RWPE1 (cell line): ENCODE measurements at regions not wholly inside any gene's neighbourhood (a gene's known extent, or its start where the extent isn't known, plus 50 kb on each side); places are given as distances from the start of the nearest gene placed in this dataset.

Experiments
- CTCF ChIA-PET: fragments of 350-600 bp; sonication (Branson Sonifier 250); formaldehyde crosslinking; extraction: SDS; loops from one replicate; lab custom pipeline; 2021; lab: Yijun Ruan, JAX
- POLR2A ChIA-PET: fragments of 400-600 bp; formaldehyde crosslinking; extraction: SDS; loops from one replicate; lab custom pipeline; 2020; ENCODE audit warnings: antibody characterized with exemption; ENCODE audit not compliant: low non-redundant PET; lab: Yijun Ruan, JAX
- DNase-seq: peaks from one replicate; pipeline ENCODE4 v3.0.0; 2012; ENCODE audit warnings: low spot score
- H3K27ac ChIP-seq: fragments of 450-650 bp; 2 replicates; pipeline ENCODE4 v1.5.1; 2017
- CTCF ChIP-seq: fragments of 450-650 bp; conservative IDR thresholded peaks from 2 replicates; pipeline ENCODE4 v1.5.1; 2017; ENCODE audit warnings: low read depth, mild to moderate bottlenecking

GRCh38 chr16:85527042-85527766, 85.9 kb upstream of the GSE1 start:
- peak overlapping the region; percentile 96 for H3K27ac ChIP-seq
- ChIA-PET POLR2A (no interaction called here), CTCF (no interaction called here)
- DNase-seq, result no peak
- no peak for TF ChIP-seq CTCF

- H3K27ac ChIP-seq, result peak overlapping the region; percentile 96
These were observed 85.3 kb upstream of the GSE1 start for GRCh38 chr16:85527767-85528297.

GRCh38 chr16:85528528-85529387, 84.4 kb upstream of the GSE1 start:
- peak; percentile 53 for TF ChIP-seq CTCF
- DNase-seq, result no peak
- POLR2A ChIA-PET, result no interaction called here
- CTCF ChIA-PET, result interaction anchor here (0.6 to 2.5 kb wide), 10 partner anchors 10 to 332 kb away, joined by 3 to 18 read pairs (median 4); no protein-coding TSS in a partner anchor
- peak overlapping the region; percentile 16; the same call in 1 of the 2 replicates for H3K27ac ChIP-seq

More at GRCh38 chr16:85527767-85528297, 85.3 kb upstream of the GSE1 start:
- TF ChIP-seq CTCF, result no peak
- ChIA-PET POLR2A (no interaction called here), CTCF (interaction anchor here (1.0 to 2.5 kb wide), 3 partner anchors 15 to 89 kb away, joined by 3 to 11 read pairs (median 6); no protein-coding TSS in a partner anchor)
- DNase-seq, result no peak

GRCh38 chr16:85529489-85530369, 83.4 kb upstream of the GSE1 start:
- H3K27ac ChIP-seq, result peak overlapping the region; percentile 16
- no peak for TF ChIP-seq CTCF
- DNase-seq, result no peak
- CTCF ChIA-PET, result interaction anchor here (0.6 to 2.5 kb wide), 8 partner anchors 9 to 333 kb away, joined by 3 to 18 read pairs (median 4); no protein-coding TSS in a partner anchor
- POLR2A ChIA-PET, result no interaction called here

- DNase-seq, result no peak
- no peak overlapping the region for H3K27ac ChIP-seq
- POLR2A ChIA-PET, result no interaction called here
- no peak for TF ChIP-seq CTCF
- CTCF ChIA-PET, result interaction anchor here (0.8 to 2.1 kb wide), 3 partner anchors 9 to 26 kb away, joined by 3 to 18 read pairs (median 4); no protein-coding TSS in a partner anchor
These were observed 82.8 kb upstream of the GSE1 start for GRCh38 chr16:85530370-85530739.
